Activated CD4-positive, alpha-beta T cell treated with anti-CD3 and anti-CD28 coated beads, Interleukin-2, amount 50 U/mL, for 1 hour (primary cell): ENCODE measurements at regions not wholly inside any gene's neighbourhood (a gene's known extent, or its start where the extent isn't known, plus 50 kb on each side); places are given as distances from the start of the nearest gene placed in this dataset.

Experiments used
- DNase-seq: peaks from one replicate; pipeline ENCODE4 v3.0.0-alpha.2; 2020

- DNase-seq = no peak
Observed at GRCh38 chr13:106989876-106990275, 421.9 kb upstream of the ARGLU1 start.

- DNase-seq = no peak
Observed at GRCh38 chr13:106987427-106987785, 419.5 kb upstream of the ARGLU1 start.

GRCh38 chr13:106986687-106987426 lies 418.9 kb upstream of the ARGLU1 start:
- no peak for DNase-seq

GRCh38 chr13:106986033-106986484 lies 418.1 kb upstream of the ARGLU1 start:
- DNase-seq = no peak

- DNase-seq = no peak
Observed at GRCh38 chr13:106985481-106985880, 417.5 kb upstream of the ARGLU1 start.

- no peak for DNase-seq
Observed at GRCh38 chr13:106981051-106981450, 413.1 kb upstream of the ARGLU1 start.

GRCh38 chr13:106967391-106967790 lies 399.5 kb upstream of the ARGLU1 start:
- DNase-seq = no peak

- DNase-seq = no peak
Observed at GRCh38 chr13:106963151-106963550, 395.2 kb upstream of the ARGLU1 start.

- no peak for DNase-seq
Observed at GRCh38 chr13:106961651-106962050, 393.7 kb upstream of the ARGLU1 start.

GRCh38 chr13:106961216-106961615 lies 393.3 kb upstream of the ARGLU1 start:
- DNase-seq = no peak

- DNase-seq = no peak
Observed at GRCh38 chr13:106958621-106959048, 390.7 kb upstream of the ARGLU1 start.

GRCh38 chr13:106942563-106942962 lies 374.6 kb upstream of the ARGLU1 start:
- DNase-seq = no peak

- no peak for DNase-seq
Observed at GRCh38 chr13:106941779-106942178, 373.8 kb upstream of the ARGLU1 start.

- no peak for DNase-seq
Observed at GRCh38 chr13:106927421-106927820, 359.5 kb upstream of the ARGLU1 start.

GRCh38 chr13:106922384-106922783 lies 354.4 kb upstream of the ARGLU1 start:
- no peak for DNase-seq

GRCh38 chr13:106919638-106920037 lies 351.7 kb upstream of the ARGLU1 start:
- no peak for DNase-seq

GRCh38 chr13:106919133-106919532 lies 351.2 kb upstream of the ARGLU1 start:
- DNase-seq = no peak

- DNase-seq = no peak
Observed at GRCh38 chr13:106918557-106918860, 350.6 kb upstream of the ARGLU1 start.

- DNase-seq = peak; percentile 55
Observed at GRCh38 chr13:106917673-106918556, 350.0 kb upstream of the ARGLU1 start.

GRCh38 chr13:106917024-106917571 lies 349.2 kb upstream of the ARGLU1 start:
- no peak for DNase-seq

GRCh38 chr13:106916329-106916976 lies 348.5 kb upstream of the ARGLU1 start:
- no peak for DNase-seq

- no peak for DNase-seq
Observed at GRCh38 chr13:106915146-106915545, 347.2 kb upstream of the ARGLU1 start.

- DNase-seq = no peak
Observed at GRCh38 chr13:106911627-106912026, 343.7 kb upstream of the ARGLU1 start.
